HG02840 (cell line): ENCODE measurements at regions not wholly inside any gene's neighbourhood (a gene's known extent, or its start where the extent isn't known, plus 50 kb on each side); places are given as distances from the start of the nearest gene placed in this dataset.

Source experiments
- ATAC-seq: cut with Tn5 transposase; IDR thresholded peaks from one replicate; pipeline ENCODE4 v1.9.1; 2021; ENCODE audit warnings: mild to moderate bottlenecking, moderate library complexity, moderate number of reproducible peaks; ENCODE audit not compliant: unreplicated experiment, low FRiP score

- no peak for ATAC-seq
Measured at GRCh38 chr9:79264511-79265355, 307.0 kb upstream of the TLE4 start.

GRCh38 chr9:79266986-79267385 lies 304.8 kb upstream of the TLE4 start:
- ATAC-seq: no peak

GRCh38 chr9:79268806-79269205 lies 303.0 kb upstream of the TLE4 start:
- no peak for ATAC-seq

GRCh38 chr9:79273311-79273710 lies 298.5 kb upstream of the TLE4 start:
- no peak for ATAC-seq

DNA sequence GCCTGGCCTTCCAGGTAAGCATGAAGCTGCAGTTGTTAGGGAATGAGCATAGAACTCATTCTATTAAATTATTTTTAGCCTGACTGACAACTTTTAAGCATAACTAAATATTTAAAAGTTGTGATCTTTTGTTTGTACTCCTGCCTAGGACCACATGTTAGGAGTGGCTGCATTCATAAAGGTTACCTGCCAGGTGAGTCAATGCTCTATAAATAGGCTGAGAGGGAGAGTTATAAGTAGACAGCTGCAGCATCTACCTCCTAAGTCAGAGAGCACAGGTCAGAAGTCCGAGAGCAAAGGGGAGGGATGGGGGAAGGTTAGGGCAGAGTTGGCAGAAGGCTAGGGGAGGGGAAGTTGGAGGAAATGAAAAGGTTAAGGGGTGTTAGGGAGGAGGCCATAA lies 292.4 kb upstream of the TLE4 start:
- no peak for ATAC-seq

- ATAC-seq: no peak
Measured at GRCh38 chr9:79280691-79281090, 291.1 kb upstream of the TLE4 start.

DNA sequence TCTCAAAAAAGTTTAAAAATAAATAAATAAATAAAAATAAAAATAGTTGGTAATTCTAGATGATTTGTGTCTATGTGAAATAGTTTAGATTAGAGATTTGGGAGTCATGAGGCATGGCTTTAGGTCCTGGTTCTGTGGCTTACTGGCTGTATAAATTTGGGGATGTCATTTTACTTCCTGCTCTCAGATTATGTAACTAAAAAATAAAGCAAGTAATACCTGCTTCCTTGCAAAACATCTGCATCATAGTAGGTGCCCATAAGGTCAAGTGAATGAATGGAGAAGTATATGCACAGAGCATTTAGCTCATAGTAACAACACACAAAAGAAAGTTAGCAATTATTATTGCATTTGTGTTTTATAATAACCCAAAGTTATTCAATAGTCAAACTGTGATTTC lies 287.7 kb upstream of the TLE4 start:
- ATAC-seq: no peak

DNA sequence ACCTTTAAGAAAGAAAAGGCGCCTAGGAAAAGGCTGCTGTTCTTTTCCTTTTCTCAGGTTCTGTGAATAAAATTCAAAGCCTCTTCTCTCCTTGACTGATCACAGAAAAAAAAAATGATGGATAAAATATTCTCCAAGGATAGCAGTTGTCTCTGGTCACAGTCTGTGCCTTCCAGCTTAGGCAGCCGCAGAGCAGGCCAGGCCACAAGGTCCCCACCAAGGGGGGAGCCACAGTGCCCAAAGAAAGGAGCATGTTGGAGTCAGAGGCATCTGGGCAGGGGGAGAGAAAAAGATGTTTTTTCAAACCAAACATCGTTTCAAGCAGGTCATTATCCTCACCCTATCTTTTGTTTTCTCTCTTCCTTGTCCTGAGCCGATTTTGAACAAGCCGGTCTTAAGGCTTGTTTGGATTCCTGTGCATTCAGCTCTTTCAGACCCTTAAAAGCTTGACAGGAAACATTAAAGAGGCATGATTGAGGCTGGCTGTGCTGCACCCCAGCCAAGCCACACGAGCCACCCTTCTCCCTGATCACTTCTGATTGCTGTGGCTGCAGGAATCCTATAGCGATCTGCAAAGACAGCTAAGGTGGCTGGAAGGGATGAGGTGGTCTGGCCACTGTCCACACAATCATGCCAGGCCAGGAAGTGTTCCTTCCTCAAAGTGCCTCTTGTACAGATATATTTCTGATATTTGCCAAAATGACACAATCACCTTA lies 284.6 kb upstream of the TLE4 start:
- no peak for ATAC-seq

DNA sequence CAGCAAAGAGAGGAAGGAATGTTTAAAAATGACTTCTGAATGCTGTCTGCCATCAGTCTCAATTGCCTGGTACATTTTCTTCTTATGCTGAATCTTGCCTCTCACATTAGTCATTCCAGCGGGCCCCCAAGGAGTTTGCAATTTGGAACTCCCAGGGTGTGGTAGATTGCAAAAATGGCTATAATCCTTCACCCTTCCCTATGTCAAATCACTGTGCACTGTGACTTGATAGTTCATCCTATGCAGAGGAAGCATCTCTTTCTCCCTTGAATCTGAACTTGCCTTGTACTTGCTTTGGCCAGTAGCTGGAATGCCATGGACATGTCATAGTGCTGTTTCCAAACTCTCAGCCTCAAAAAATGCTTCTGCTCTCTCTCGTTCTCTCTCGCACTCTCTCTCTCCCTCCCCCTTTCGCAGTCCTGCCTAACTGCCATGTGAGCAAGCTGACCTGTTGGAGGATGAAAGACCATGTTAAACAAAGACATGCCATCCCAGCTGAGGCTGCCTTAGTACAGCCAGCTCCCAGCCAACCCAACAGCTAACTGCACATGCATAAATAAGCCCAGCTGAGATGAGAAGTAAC lies 284.0 kb upstream of the TLE4 start:
- no peak for ATAC-seq

DNA sequence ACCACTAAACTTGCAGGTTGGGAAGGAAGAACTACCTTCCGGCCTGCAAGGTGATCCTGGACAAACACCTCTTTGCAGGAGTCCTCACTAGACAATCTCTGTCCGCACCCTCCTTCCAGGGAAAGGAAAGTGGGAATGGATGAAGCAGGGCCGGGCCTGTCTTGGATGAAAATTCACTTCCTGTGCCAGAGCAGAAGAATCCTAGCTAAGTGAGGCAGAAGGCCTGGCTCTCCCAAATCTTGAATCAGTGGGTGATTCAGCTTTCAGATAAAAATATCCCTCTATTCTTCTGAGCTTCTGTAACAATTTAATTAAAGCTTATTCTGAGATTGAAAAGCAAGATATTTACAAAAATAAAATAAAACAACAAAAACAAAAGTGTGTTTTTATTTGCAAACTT lies 281.9 kb upstream of the TLE4 start:
- ATAC-seq: no peak

- ATAC-seq: no peak
Measured at GRCh38 chr9:79292731-79293280, 279.0 kb upstream of the TLE4 start.

DNA sequence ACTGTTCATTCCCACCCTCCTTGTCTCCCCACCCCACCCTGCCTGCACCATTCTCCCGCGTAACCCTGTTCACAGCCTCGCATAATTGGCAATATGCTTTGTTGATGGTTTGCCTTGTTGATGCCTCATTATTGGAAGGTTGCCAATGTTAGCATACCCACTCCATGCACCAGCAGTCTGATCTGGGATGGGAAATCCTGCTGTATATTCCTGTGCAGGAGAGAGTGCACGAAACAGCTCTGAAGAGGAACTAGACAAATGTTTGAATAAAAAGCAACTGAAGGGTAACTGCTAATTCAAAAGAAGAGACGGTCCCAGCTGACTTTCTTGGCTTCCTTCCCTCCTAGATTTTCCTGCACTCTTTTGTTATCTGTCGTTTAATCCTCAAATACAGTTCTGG lies 271.7 kb upstream of the TLE4 start:
- ATAC-seq: no peak

- no peak for ATAC-seq
Measured at GRCh38 chr9:79301085-79301484, 270.7 kb upstream of the TLE4 start.

DNA sequence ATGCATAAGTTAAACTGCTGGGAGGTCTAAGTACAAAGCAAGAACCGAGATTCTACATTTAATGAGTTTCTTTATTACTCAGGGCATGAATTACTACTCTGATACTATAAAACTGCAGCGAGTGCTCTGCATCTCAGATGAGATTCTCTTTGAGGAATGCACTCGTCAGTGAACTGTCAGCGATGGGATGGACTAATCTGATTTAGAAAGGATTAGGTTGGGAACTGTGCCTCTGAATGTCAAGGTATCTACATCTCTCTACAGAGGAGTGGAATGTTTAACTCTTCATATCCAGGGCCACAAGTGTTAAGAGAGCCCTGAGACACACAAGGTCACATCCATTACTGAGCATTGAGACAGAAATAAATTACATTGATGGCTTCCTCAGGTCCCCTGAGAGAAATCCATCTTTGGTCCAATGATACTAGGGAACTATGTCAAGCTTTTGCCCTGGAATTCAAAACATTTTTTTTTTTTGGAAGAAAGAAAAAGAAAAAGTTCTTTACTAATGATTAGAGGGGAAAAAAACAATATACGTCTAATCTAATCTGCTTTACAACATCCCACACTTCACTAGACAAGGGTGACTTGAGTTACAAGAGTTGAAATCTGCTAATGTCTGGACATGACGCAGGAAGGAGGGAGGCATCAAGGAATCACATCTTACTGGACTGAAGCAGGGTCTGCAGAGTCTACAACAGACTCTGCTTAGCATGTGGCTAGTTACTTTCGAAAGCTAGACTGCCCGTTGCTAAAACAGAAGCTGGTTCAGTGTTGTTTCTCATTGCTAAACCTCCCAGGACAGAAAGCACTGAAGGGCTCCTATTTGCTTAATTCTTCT lies 270.0 kb upstream of the TLE4 start:
- ATAC-seq: no peak

DNA sequence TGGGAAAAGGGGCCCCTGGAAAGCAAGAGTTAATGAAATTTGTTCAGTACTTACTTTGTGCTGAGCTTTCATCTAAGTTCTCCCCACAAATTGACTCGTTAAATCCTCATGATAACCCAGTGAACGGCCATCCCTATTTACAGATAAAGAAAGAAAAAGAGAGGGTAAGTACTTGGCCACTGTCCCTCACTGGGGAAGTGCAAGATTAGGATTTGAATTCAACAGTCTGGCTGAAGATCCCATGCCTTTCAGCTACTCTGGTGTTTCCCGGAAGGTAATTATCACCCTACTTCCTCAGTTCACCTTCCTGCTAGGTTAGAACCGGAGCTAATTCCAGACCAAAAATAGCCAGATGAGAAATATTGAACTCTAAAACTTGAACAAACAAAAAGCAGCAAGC lies 269.2 kb upstream of the TLE4 start:
- ATAC-seq: no peak

- no peak for ATAC-seq
Measured at GRCh38 chr9:79308012-79308411, 263.8 kb upstream of the TLE4 start.

DNA sequence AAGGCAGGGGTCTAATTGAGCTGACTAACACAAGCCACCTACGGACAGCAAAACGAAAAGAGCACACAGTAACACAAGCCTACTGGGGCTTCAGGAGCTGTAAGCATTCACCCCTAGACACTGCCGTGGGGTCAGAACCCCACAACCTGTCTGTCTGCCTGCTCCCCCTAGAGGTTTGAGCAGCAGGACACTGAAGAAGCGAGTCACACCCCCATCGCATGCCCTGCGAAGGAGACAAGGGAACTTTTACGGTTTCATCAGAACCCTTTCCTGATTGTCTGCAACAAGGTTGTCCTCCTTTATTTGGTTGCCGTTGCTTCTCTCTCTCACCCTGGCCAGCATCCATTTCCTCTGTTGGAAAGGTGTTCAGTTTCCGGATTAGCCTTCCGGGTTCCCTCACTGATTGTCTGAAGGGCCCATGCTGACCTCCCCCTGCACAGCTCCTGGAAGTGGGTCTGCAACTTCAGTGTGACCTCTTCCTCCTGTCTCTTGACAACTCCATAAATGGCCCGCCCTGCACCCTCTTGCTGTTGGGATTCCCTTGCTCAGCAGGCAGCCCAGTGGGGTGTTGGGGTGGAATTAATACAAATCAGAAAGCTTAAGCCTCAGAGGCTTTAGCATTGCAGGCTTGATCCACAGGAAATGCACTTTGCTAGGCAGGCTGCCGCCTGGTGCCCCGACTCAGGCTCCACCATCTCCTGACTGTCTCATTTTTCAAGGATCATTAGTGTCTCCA lies 258.9 kb upstream of the TLE4 start:
- ATAC-seq: no peak

- no peak for ATAC-seq
Measured at GRCh38 chr9:79325501-79325900, 246.3 kb upstream of the TLE4 start.

DNA sequence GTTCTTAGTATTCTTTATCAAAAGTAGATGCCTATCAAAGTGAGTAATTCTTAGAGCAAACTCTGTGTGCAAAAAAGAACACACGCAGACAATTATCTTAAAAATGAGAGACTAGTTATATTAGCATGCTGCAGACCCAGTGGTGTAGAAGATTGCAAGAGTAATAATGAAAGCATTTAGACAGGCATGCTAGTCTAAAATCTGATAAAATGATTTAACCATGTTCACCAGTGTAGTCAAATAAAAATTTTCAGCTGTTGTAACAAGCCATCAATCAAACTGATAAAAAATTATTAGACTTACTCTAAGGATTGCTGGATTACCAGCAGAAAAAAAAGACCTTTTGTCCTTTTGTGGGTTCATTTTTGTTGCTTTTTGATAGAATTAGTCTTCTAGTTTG lies 241.9 kb upstream of the TLE4 start:
- ATAC-seq: no peak

GRCh38 chr9:79334001-79334400 lies 237.8 kb upstream of the TLE4 start:
- no peak for ATAC-seq
